VCaP (cell line): ENCODE measurements at regions not wholly inside any gene's neighbourhood (a gene's known extent, or its start where the extent isn't known, plus 50 kb on each side); places are given as distances from the start of the nearest gene placed in this dataset.
A peak's percentile ranks its signal among the peaks of the same experiment; 100 is the strongest.

Experiments used
- H3K27ac ChIP-seq: fragments of 450-650 bp; 2 replicates; pipeline ENCODE4 v1.5.1; 2017
- CTCF ChIP-seq: fragments of 450-650 bp; conservative IDR thresholded peaks from 2 replicates; pipeline ENCODE4 v1.5.1; 2017; ENCODE audit warnings: mild to moderate bottlenecking, moderate library complexity

GRCh38 chr4:41866799-41867677 is 68.2 kb upstream of the TMEM33 start:
- no peak overlapping the region for H3K27ac ChIP-seq
- no peak; the same call in 1 of the 2 replicates for TF ChIP-seq CTCF

GRCh38 chr4:41865981-41866798 is 69.0 kb upstream of the TMEM33 start:
- no peak for TF ChIP-seq CTCF

GRCh38 chr4:41865306-41865980 is 69.8 kb upstream of the TMEM33 start:
- H3K27ac ChIP-seq: no peak overlapping the region
- no peak for TF ChIP-seq CTCF

More at GRCh38 chr4:41865981-41866798, 69.0 kb upstream of the TMEM33 start:
- H3K27ac ChIP-seq: no peak overlapping the region

- H3K27ac ChIP-seq: no peak overlapping the region
- TF ChIP-seq CTCF: no peak
Measured at GRCh38 chr4:41859087-41859486, 76.1 kb upstream of the TMEM33 start.

GRCh38 chr4:41857226-41857641 is 78.0 kb upstream of the TMEM33 start:
- no peak overlapping the region for H3K27ac ChIP-seq
- TF ChIP-seq CTCF: no peak

- no peak overlapping the region for H3K27ac ChIP-seq
- no peak for TF ChIP-seq CTCF
Measured at GRCh38 chr4:41856797-41857196, 78.4 kb upstream of the TMEM33 start.

GRCh38 chr4:41853973-41854372 is 81.3 kb upstream of the TMEM33 start:
- H3K27ac ChIP-seq: no peak overlapping the region
- TF ChIP-seq CTCF: peak; percentile 22; the same call in 1 of the 2 replicates
